Right kidney (tissue), 1 donor: ENCODE measurements at regions not wholly inside any gene's neighbourhood (a gene's known extent, or its start where the extent isn't known, plus 50 kb on each side); places are given as distances from the start of the nearest gene placed in this dataset.

ENCODE experiments used
- DNase-seq: peaks from one replicate; pipeline ENCODE4 v3.0.0-alpha.2; 2016

GRCh38 chr21:33155422-33155821 is 74.3 kb upstream of the IFNAR2 start:
- DNase-seq: no peak

DNA sequence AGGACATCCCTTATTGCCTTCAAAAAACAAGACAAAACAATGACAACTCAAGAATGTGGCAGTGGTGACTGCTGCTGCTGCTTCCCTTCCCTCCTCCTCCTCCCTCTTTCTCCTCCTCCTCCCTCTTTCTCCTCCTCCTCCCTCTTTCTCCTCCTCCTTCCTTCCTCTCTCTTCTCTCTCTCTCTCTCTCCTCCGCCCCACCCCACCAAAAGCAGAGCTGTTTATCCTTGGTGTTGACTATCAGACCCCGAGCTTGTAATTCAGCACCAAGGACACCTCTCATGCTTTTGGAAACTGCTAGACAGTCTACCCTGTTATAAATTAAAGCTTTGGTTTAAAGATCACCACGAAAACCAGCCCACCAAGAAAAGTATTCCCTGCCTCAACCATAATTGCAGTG is 72.4 kb upstream of the IFNAR2 start:
- no peak for DNase-seq

DNA sequence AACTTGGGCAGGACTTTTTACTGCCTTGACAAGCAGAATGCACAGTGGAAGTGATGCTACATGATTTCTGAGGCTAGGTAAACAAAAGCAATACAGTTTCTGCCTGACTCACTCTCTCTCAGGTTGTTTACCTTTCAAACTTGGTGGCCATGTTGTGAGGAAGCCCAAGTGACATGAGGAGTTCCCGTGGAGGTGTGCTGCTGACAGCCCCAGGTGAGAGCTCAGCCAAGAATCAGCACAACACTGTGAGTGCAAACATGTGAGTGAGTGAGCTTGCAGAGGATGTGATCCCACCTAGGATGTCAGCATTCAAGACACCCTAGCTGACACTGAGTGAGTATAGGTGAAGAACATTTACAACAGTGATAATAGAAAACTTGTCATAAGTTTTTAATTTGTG is 71.1 kb upstream of the IFNAR2 start:
- no peak for DNase-seq

DNA sequence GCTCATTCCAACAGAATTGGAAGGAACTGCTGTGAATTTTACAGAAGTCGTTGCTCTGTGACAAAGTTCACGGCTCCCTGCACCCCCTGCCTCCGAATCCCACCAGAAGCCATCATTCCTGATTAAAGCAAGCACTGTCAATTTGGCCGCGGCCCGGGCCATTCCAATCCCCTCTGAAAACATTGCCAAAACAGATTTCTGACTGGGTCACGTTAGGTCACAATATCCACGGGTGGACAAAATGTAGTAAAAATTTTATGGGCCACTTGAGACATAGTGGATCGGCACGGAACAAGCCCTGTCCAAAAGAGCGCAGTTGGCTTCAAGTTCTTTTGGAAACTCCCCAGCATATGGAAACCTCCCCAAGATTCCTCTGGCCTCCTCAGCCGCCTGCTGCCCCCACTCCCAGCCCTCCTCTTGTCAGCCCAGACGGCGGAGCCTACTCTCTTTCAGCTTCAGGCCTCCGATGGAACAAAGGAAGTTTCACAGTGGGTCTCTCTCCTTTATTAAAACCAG is 67.2 kb upstream of the IFNAR2 start:
- peak; percentile 23 for DNase-seq

- DNase-seq: no peak
These were observed 60.9 kb upstream of the IFNAR2 start for GRCh38 chr21:33168886-33169285.

GRCh38 chr21:33169359-33169758 is 60.4 kb upstream of the IFNAR2 start:
- no peak for DNase-seq

DNA sequence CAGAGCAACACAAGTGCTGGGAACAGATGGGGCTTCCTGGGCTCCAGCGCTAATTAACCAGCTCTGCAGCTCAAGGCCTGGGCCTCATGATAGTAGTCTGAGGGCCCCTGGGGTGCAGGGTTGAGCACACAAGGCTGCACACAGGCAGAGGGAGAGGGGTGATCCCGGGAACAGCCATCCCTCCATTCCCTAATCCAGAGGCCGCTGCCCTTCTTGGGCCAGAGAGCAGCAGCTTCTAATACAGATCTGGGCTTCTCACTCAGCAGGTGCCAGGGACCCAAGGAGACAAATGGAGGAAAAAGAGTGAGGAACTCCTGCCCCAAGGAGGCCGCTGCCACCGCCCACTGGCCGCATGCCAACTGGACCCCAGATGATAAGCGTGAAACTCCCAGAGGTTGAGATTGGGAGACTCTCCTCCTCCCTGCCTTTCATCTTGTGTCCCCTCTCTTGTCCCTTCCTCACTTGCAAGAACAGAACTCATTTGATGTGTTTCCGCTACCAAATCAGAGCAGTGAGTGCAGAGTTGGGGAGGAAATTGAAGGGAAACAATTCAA is 58.0 kb upstream of the IFNAR2 start:
- no peak for DNase-seq

DNA sequence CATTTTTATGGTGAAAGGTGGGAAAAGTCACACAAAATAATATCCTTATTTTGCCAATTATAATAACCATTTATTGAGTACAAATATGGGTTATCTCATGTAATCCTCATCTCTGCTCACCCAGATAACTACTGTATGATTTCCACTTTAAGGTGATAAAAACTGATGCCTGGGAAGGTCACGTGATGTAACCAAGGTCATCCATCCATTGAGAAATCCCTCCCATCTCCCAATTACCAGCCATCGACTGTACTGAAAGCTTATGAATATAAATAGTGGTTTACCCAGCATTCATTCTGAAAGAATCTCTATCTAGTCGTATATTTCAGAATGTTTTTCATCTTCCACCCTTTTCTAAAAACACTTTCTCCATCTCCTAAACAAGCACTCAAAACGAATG is 55.0 kb upstream of the IFNAR2 start:
- no peak for DNase-seq
